AG10803 (cell line): ENCODE measurements at regions not wholly inside any gene's neighbourhood (a gene's known extent, or its start where the extent isn't known, plus 50 kb on each side); places are given as distances from the start of the nearest gene placed in this dataset.

Experiments used
- DNase-seq: peaks from one replicate; pipeline ENCODE4 v3.0.0; 2010; ENCODE audit warnings: low read depth
- H3K4me3 ChIP-seq: 2 replicates; pipeline ENCODE4 v1.5.1; 2011; ENCODE audit warnings: mild to moderate bottlenecking, low read length, control low read depth
- CTCF ChIP-seq: conservative IDR thresholded peaks from 2 replicates; pipeline ENCODE4 v1.5.1; 2011; ENCODE audit warnings: mild to moderate bottlenecking, low read length, control low read depth, inconsistent platforms

- TF ChIP-seq CTCF = no peak
- DNase-seq = peak; percentile 44
- H3K4me3 ChIP-seq = no peak overlapping the region
Observed at GRCh38 chr14:42140831-42141279, 534.2 kb downstream of the LRFN5 start.

DNA sequence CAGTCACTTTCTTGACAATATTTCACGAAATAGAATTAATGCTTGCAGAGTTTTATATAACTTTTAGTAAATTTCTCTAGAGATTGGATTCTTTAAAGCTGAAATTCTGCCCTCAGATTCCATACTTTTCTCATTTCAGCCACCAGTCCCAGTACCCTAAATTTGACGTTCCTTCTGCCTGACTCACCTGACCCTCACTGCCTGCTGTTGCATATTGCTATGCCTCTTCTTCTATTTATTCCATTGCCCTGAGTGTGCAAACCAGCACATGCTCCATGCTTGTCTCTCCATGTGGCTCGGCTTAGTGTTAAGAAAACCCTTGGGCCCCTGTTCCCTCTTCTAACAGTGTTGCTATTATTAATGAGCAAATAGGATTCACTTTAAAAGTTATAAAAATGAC is 533.3 kb downstream of the LRFN5 start:
- peak; percentile 26 for DNase-seq
- no peak for TF ChIP-seq CTCF
- H3K4me3 ChIP-seq = no peak overlapping the region

- no peak for DNase-seq
- TF ChIP-seq CTCF = no peak
- H3K4me3 ChIP-seq = no peak overlapping the region
Observed at GRCh38 chr14:42138406-42138805, 531.7 kb downstream of the LRFN5 start.

DNA sequence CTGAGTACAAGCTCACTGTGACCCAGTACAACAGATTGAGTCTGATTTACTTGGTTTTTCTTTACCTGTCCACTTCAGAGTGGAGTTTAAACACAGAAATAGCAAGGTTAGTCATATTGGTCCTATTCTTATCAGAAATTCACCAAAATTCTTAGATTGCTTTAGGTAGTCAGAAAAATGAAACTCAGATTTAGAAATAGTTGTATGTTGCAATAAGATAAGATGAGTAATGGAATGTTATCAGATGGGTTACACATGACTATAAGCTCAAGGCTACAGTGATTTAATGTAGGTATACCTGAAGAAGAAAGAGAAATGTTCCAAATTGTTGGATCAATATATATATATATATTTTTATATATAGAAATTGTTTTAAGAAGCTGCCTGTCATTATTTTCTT is 524.1 kb downstream of the LRFN5 start:
- DNase-seq = no peak
- H3K4me3 ChIP-seq = no peak overlapping the region
- TF ChIP-seq CTCF = no peak

GRCh38 chr14:42123526-42123925 is 516.9 kb downstream of the LRFN5 start:
- DNase-seq = no peak
- H3K4me3 ChIP-seq = no peak overlapping the region
- TF ChIP-seq CTCF = no peak

- no peak for DNase-seq
- no peak for TF ChIP-seq CTCF
- no peak overlapping the region for H3K4me3 ChIP-seq
Observed at GRCh38 chr14:42113358-42114069, 506.8 kb downstream of the LRFN5 start.

DNA sequence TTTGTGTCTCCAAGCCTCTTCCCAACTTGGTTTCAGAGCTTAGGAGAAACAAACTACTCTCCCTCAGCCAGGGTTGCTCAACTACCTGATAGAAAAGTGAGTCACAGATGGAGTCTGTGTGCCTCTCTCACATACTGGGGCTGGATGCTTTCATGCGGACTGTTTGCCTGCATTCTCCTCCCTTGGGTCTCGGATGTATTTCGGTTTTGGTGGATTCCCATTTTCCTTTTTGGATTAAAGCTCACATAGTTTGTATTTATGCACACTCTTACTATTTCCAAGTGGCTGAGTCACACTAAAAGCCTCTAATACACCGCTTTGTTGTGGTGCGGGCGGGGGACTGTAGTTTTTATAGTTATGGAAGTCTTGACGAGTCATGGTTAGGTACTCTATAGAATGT is 505.4 kb downstream of the LRFN5 start:
- peak; percentile 1 for DNase-seq
- TF ChIP-seq CTCF = no peak

More for the DNA sequence above, 505.4 kb downstream of the LRFN5 start:
- H3K4me3 ChIP-seq = no peak overlapping the region
